Stimulated activated CD4-positive, alpha-beta T cell treated with anti-CD3 and anti-CD28 coated beads, TNF-alpha, amount 100 ng/mL, for 48 hours (primary cell): ENCODE measurements at regions not wholly inside any gene's neighbourhood (a gene's known extent, or its start where the extent isn't known, plus 50 kb on each side); places are given as distances from the start of the nearest gene placed in this dataset.
"Not testable (repeated sequence)": the region's sequence is repeated elsewhere in the genome, so short reads cannot be mapped to it uniquely, and the experiment has no call there.

Source experiments
- DNase-seq, 3 donors: peaks; one replicate each; pipeline ENCODE4 v3.0.0-alpha.2; 2020; ENCODE audit warnings: low read depth in 3 of 3

- DNase-seq = no peak
These were observed 125.4 kb upstream of the SLC30A5 start for GRCh38 chr5:68968429-68968828.

- no peak for DNase-seq
These were observed 123.2 kb upstream of the SLC30A5 start for GRCh38 chr5:68970617-68971016.

- no peak for DNase-seq
These were observed 120.1 kb upstream of the SLC30A5 start for GRCh38 chr5:68973696-68974095.

GRCh38 chr5:68983043-68983442 is 110.8 kb upstream of the SLC30A5 start:
- DNase-seq = no peak

GRCh38 chr5:68983959-68984358 is 109.9 kb upstream of the SLC30A5 start:
- no peak for DNase-seq

GRCh38 chr5:68991279-68992084 is 102.3 kb upstream of the SLC30A5 start:
- DNase-seq = no peak

GRCh38 chr5:68994645-68995044 is 99.2 kb upstream of the SLC30A5 start:
- DNase-seq = no peak

DNA sequence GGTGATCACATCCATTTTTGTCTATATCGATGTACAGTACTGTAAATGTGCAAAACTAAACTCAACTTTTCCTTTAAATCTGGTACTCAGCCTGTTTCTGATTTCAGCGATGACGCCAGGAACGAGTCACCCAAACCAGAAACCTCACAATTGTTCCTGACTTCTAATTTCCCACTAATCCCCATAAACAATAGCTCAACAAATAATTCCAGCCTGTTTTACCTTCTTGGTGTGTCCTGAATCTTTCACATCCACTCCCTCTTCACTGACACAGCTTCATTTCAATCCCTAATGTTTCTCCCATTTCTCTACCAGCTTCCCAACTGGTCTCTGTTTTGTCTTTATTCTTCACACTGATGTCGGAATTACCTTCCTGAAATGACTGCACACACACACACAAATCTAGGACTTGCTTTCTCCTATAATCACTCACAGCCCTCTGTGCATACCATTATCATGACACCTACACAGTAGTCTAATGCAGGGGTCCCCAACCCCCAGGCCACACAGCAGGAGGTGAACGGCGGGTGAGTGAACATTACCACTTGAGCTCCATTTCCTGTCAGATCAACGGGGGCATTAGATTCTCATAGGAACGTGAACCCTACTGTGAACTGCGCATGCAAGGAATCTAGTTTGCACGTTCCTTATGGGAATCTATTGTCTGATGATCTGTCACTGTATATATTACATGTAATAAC is 97.8 kb upstream of the SLC30A5 start:
- DNase-seq = no peak

- DNase-seq = no peak
These were observed 94.6 kb upstream of the SLC30A5 start for GRCh38 chr5:68999181-68999580.

GRCh38 chr5:69000216-69000919 is 93.4 kb upstream of the SLC30A5 start:
- no peak for DNase-seq

- no peak for DNase-seq
These were observed 92.9 kb upstream of the SLC30A5 start for GRCh38 chr5:69000949-69001348.

GRCh38 chr5:69001627-69002026 is 92.2 kb upstream of the SLC30A5 start:
- DNase-seq = no peak

DNA sequence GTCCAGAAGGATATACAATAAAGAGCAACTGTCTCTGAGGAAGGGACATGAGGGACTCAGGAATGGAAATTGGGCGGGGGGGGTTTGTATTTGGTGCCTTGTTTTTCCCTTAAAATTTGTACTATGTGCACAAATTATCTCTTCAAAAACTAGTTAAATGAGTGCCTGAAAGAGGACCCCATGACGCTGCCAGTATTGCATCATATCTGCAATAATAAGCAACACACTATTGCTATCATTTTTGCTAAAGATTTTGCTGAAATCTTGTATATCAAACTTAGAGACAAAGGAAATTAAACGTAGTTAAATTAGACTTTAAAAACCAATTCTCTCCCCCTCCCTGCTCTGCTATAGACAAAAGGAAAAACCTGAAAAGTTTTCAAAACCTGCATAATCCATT is 89.7 kb upstream of the SLC30A5 start:
- no peak for DNase-seq

GRCh38 chr5:69004676-69005075 is 89.1 kb upstream of the SLC30A5 start:
- no peak for DNase-seq

DNA sequence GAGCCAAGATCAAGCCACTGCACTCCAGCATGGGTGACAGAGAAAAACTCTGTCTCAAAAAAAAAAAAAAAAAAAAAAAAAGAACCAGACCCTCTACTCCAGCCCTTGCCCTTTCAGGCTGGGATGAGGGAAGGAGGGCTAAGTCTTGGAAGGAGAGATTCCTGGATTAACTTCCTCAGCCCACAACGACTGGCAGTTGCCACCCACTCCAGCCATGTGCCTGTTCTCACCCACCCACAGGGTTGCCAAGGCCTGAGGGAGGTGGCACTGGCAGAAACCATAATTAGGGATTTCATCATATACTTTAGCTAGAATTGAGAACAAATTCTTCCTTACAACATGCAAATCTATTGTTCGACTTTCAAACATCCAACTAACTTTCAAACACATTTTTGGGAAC is 87.8 kb upstream of the SLC30A5 start:
- DNase-seq = no peak

DNA sequence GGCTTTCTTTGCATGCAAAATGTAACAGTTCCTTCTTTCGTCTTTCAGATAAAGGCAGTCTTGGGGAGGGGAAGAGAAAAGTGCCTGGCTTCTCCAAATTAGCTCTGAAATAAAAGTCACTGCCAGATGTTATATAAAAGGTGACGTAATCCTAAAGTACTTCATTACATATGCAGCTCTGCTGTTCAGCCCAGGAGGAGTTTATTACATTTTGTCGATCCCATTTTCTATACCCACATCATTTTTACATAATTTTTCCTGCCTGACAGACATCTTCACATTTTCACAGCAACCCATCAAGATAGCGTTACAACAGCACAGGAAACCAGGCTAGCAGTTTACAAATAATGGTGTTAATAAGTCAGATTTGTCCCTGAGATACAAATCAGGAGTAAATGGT is 86.7 kb upstream of the SLC30A5 start:
- no peak for DNase-seq

- peak; percentile 51 to 60 (median 58) for DNase-seq
These were observed 86.0 kb upstream of the SLC30A5 start for GRCh38 chr5:69007726-69008368.

- DNase-seq = no peak
These were observed 83.3 kb upstream of the SLC30A5 start for GRCh38 chr5:69010476-69010875.

GRCh38 chr5:69011910-69012309 is 81.9 kb upstream of the SLC30A5 start:
- no peak for DNase-seq

DNA sequence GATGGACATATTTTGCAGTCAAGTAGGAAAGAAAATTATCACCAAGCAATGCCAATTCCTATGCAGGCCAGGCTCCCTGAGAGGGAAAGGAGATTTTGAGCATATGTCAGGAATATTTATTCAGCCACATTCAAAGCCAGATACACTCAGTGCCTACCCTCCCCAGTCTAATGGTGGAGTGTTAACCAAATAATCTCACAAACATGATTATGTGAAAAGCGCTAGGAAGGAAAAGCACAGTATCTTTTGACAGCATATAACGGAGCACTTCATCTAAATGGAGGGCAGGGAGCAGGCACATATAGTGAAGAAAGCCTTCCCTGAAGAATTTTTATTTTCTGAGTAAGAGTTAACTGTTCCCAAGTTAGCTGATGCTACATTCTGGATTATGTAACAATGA is 80.3 kb upstream of the SLC30A5 start:
- DNase-seq = no peak

- DNase-seq = not testable (repeated sequence)
These were observed 79.8 kb upstream of the SLC30A5 start for GRCh38 chr5:69014007-69014406.

GRCh38 chr5:69019668-69020375 is 74.0 kb upstream of the SLC30A5 start:
- no peak for DNase-seq
